ENCODE measurements at regions not wholly inside any gene's neighbourhood (a gene's known extent, or its start where the extent isn't known, plus 50 kb on each side); places are given as distances from the start of the nearest gene placed in this dataset.

DNA sequence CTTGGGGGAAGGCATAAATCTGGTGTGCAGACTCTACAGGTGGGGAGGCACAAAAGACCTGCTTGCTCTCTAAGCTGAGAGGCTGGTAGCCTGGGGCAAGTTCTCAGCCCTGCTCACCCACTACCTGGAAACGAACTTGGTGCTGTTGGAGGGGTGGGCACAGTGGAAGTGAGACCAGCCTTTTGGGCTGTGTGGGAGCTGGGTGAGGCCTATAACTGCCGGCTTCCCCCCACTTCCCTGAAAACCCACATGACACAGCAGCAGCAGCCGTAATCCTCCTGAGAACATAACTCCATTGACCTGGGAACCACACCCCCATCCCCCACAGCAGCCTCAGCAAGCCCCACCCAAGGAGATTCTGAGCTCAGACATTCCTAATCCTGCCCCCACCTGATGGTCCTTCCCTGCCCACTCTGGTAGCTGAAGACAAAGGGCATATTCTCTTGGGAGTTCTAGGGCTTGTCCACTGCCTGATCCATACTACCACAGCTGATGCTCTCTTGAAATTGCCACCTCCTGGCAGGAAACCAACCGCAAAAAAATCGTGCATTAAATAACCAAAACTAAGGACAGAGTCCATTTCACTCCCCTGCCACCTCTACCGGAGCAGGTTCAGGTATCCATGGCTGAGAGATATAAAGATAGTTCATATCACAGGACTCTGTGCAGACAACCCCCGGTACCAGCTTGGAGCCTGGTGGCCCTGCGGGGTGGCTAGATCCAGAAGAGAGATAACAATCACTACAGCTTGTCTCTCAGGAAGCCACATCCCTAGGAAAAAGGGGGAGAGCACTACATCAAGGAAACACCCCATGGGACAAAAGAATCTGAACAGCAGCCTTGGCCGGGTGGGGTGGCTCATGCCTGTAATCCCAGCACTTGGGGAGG is 178.1 kb downstream of the NDUFA10 start:
- Histone ChIP-seq H3K9me3 (no peaks in the 10 kb centered on the region), H3K36me3 (no peaks in the 10 kb centered on the region), H3K27ac (no peak overlapping the region), H3K4me3 (no peak overlapping the region), H3K27me3 (no peaks in the 10 kb centered on the region), H3K4me1 (no peaks in the 10 kb centered on the region)
- TF ChIP-seq, protein P1, sequence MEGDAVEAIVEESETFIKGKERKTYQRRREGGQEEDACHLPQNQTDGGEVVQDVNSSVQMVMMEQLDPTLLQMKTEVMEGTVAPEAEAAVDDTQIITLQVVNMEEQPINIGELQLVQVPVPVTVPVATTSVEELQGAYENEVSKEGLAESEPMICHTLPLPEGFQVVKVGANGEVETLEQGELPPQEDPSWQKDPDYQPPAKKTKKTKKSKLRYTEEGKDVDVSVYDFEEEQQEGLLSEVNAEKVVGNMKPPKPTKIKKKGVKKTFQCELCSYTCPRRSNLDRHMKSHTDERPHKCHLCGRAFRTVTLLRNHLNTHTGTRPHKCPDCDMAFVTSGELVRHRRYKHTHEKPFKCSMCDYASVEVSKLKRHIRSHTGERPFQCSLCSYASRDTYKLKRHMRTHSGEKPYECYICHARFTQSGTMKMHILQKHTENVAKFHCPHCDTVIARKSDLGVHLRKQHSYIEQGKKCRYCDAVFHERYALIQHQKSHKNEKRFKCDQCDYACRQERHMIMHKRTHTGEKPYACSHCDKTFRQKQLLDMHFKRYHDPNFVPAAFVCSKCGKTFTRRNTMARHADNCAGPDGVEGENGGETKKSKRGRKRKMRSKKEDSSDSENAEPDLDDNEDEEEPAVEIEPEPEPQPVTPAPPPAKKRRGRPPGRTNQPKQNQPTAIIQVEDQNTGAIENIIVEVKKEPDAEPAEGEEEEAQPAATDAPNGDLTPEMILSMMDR (IDR thresholded peaks at IDR 0.05): no peak
- no peak for TF ChIP-seq POLR2A (IDR thresholded peaks at IDR 0.05)
- peak in 1 of 3 donors; percentile 27 for DNase-seq

DNA sequence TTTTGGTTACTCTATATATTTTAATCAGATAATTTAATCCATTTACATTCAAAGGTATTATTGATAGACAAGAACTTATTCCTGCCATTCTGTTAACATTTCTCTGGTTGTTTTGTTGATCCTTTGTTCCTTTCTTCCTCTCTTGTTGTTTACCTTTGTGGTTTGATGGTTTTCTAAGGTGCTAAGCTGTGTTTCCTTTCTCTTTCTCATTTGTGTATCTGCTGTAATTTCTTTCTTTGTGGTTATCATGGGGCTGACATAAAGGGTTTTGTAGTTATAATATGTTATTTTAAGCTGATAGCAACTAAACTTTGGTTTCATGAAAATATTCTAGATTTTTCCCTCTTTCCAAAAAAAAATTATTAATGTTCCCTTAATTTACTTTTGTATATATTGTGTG is 179.2 kb downstream of the NDUFA10 start:
- Histone ChIP-seq H3K4me1 (no peaks in the 10 kb centered on the region), H3K9me3 (no peaks in the 10 kb centered on the region), H3K27ac (no peak overlapping the region), H3K36me3 (no peaks in the 10 kb centered on the region), H3K27me3 (no peaks in the 10 kb centered on the region), H3K4me3 (no peak overlapping the region)
- TF ChIP-seq, protein P1 (IDR thresholded peaks at IDR 0.05): no peak
- no peak for TF ChIP-seq POLR2A (IDR thresholded peaks at IDR 0.05)
- no peak for DNase-seq

DNA sequence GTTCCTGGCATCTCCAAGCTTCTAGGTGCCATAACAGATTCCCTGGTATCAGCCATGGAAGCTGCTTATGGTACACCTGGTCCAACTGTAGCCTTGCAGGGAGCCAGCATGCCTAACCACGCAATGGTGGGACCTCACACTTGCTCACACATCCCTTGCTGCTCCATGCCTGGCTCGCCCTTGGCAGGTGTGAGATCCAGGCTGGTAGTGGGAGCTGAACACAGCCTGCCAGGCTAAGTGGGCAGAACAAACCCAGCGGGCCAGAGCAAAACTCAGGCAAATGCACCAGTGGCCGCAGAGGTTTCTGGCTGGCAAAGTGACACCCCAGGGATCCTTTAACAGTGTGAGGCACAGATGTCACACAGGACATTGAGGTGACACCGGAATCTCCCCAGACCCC is 185.8 kb downstream of the NDUFA10 start:
- Histone ChIP-seq H3K27ac (no peak overlapping the region), H3K4me3 (no peak overlapping the region), H3K4me1 (no peaks in the 10 kb centered on the region), H3K36me3 (no peaks in the 10 kb centered on the region), H3K27me3 (no peaks in the 10 kb centered on the region), H3K9me3 (no peaks in the 10 kb centered on the region)
- DNase-seq: peak in 1 of 3 donors; percentile 40
- TF ChIP-seq, protein P1 (IDR thresholded peaks at IDR 0.05): no peak
- TF ChIP-seq POLR2A (IDR thresholded peaks at IDR 0.05): no peak

DNA sequence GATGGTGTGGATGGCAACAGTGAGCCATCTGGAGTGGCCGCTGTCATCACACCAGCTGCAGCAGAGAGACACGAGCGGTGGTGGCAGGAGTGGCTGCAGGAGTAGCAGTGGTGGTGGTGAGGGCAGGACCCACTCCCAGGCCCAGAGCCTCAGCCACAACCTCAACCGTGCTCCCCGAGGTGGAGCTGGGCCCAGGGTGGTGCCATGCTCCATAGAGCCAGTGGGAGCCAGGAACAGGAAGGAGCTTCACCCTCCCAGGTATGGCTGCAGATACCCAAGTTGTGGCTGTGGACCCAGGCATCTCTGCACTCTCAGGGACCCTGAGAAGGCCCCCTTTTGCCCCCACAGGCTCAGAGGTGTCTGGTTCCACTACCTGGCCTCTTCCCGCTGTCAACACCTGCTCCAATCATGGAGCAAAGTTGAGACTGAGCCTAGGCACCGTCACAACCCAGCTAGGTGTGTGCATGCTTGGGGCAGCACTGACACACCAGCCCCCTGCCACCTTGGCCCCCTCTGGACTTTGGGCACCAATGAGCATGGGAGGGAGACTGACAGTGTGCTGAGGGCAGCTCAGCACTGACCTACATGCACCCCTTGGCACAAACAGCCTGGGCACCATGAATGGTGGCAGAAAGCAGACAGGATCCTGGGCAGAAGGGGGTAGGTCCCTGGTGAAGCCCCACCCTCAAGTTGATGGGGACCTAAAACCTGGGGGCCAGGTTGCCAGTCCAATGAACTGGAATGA is 188.9 kb downstream of the NDUFA10 start:
- no peaks in the 10 kb centered on the region for H3K27me3 ChIP-seq
- no peak overlapping the region for H3K27ac ChIP-seq
- H3K4me1 ChIP-seq: no peaks in the 10 kb centered on the region
- DNase-seq: peak in 1 of 3 donors; percentile 23
- no peak overlapping the region for H3K4me3 ChIP-seq
- no peaks in the 10 kb centered on the region for H3K36me3 ChIP-seq
- TF ChIP-seq POLR2A (IDR thresholded peaks at IDR 0.05): no peak
- TF ChIP-seq, protein P1 (IDR thresholded peaks at IDR 0.05): no peak
- H3K9me3 ChIP-seq: no peaks in the 10 kb centered on the region

DNA sequence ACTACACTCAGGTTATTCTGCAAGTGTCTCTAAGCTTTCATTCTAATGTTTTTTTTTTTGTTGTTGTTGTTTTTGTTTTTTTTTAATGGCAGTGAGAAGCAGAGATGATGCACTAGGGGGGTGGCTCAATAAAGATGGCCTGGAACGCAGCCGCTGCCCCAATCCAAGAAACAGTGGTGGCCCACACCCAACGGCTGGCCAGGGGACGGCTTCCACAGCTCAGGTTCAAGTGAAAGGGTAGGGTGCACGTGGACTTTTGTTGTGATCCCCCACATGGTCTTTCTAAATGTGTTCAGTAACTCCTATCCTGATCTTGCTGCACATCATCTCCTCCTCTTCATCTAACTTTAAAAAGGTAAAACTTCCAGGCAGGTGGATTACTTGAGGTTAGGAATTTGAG is 190.1 kb downstream of the NDUFA10 start:
- TF ChIP-seq, protein P1 (IDR thresholded peaks at IDR 0.05): no peak
- TF ChIP-seq POLR2A (IDR thresholded peaks at IDR 0.05): no peak
- Histone ChIP-seq H3K36me3 (no peaks in the 10 kb centered on the region), H3K4me1 (peaks cover 0 to 6% (median 0%) of the 10 kb centered on the region in 4 donors), H3K27me3 (no peaks in the 10 kb centered on the region), H3K4me3 (no peak overlapping the region), H3K9me3 (no peaks in the 10 kb centered on the region), H3K27ac (no peak overlapping the region)
- DNase-seq: peak in 2 of 3 donors; percentile 10 to 11
